AG04450 (cell line): ENCODE measurements at regions not wholly inside any gene's neighbourhood (a gene's known extent, or its start where the extent isn't known, plus 50 kb on each side); places are given as distances from the start of the nearest gene placed in this dataset.

ENCODE experiments used
- CTCF ChIA-PET: fragments of 300-600, 350-600 bp; formaldehyde crosslinking; extraction: SDS; loops from one replicate; lab custom pipeline; 2022; ENCODE audit warnings: antibody characterized with exemption, inconsistent platforms; lab: Charles Lee
- POLR2A ChIA-PET: fragments of 350-600 bp; formaldehyde crosslinking; extraction: SDS; loops from one replicate; lab custom pipeline; 2021; ENCODE audit warnings: antibody characterized with exemption, inconsistent platforms; lab: Yijun Ruan, JAX
- DNase-seq: peaks from one replicate; pipeline ENCODE4 v3.0.0-alpha.2; 2011; ENCODE audit warnings: low read depth, low spot score
- H3K27ac ChIP-seq: one replicate; pipeline ENCODE4 v1.5.1; 2012; ENCODE audit warnings: low read depth, low read length, control low read depth
- H3K27me3 ChIP-seq: one replicate; pipeline ENCODE4 v1.6.0; 2012; ENCODE audit warnings: low read length; ENCODE audit not compliant: control insufficient read depth, insufficient read depth
- H3K4me3 ChIP-seq: 2 replicates; pipeline ENCODE4 v1.5.1; 2011; ENCODE audit warnings: mild to moderate bottlenecking, low read depth, low read length, control low read depth
- H3K9me3 ChIP-seq: 2 replicates; pipeline ENCODE4 v1.5.1; 2012; ENCODE audit warnings: low read length; ENCODE audit not compliant: control insufficient read depth, insufficient read depth
- TF ChIP-seq, protein P1 (sequence below): IDR thresholded peaks from 2 replicates; pipeline ENCODE4 v1.5.1; 2011; ENCODE audit warnings: low read depth, low read length, control low read depth, inconsistent platforms

GRCh38 chr2:66317268-66317890, 117.5 kb upstream of the MEIS1 start:
- TF ChIP-seq, protein P1, sequence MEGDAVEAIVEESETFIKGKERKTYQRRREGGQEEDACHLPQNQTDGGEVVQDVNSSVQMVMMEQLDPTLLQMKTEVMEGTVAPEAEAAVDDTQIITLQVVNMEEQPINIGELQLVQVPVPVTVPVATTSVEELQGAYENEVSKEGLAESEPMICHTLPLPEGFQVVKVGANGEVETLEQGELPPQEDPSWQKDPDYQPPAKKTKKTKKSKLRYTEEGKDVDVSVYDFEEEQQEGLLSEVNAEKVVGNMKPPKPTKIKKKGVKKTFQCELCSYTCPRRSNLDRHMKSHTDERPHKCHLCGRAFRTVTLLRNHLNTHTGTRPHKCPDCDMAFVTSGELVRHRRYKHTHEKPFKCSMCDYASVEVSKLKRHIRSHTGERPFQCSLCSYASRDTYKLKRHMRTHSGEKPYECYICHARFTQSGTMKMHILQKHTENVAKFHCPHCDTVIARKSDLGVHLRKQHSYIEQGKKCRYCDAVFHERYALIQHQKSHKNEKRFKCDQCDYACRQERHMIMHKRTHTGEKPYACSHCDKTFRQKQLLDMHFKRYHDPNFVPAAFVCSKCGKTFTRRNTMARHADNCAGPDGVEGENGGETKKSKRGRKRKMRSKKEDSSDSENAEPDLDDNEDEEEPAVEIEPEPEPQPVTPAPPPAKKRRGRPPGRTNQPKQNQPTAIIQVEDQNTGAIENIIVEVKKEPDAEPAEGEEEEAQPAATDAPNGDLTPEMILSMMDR = no peak
- POLR2A ChIA-PET = no interaction called here
- no peak overlapping the region for H3K4me3 ChIP-seq
- peaks cover 5% of the 10 kb centered on the region for H3K27me3 ChIP-seq
- H3K9me3 ChIP-seq = no peaks in the 10 kb centered on the region
- H3K27ac ChIP-seq = no peak overlapping the region
- CTCF ChIA-PET = no interaction called here
- no peak for DNase-seq

GRCh38 chr2:66306483-66306882, 128.4 kb upstream of the MEIS1 start:
- no peak for DNase-seq
- H3K4me3 ChIP-seq = no peak overlapping the region
- CTCF ChIA-PET = interaction anchor here (0.9 kb wide), 1 partner anchor 666 kb away, joined by 3 read pairs; no protein-coding TSS in a partner anchor
- H3K27ac ChIP-seq = no peak overlapping the region
- H3K9me3 ChIP-seq = no peaks in the 10 kb centered on the region
- TF ChIP-seq, protein P1 = no peak
- peaks cover 12% of the 10 kb centered on the region for H3K27me3 ChIP-seq
- POLR2A ChIA-PET = no interaction called here

DNA sequence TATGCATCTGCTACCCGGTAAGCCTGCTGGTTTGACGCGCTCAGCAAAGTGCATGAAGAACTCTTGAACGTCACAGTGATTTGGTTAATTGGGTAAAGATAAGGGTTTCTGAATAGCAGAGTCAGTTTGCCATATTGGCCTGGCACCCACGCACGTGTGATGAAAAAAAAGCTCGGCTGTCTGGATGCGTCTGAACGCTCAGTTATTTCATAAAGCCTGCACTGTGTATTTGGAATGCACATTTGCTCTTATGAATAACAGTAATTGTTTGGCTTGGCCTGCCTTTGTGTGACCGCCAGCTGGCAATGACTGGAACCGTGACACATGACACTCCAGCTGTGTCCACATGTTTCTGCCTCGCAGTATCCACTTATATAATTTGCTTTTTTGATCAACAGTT, 129.2 kb upstream of the MEIS1 start:
- H3K4me3 ChIP-seq = no peak overlapping the region
- peaks cover 19% of the 10 kb centered on the region for H3K27me3 ChIP-seq
- H3K27ac ChIP-seq = no peak overlapping the region
- TF ChIP-seq, protein P1 = no peak
- POLR2A ChIA-PET = no interaction called here
- no peak for DNase-seq
- no peaks in the 10 kb centered on the region for H3K9me3 ChIP-seq
- CTCF ChIA-PET = interaction anchor here (0.9 kb wide), 1 partner anchor 665 kb away, joined by 3 read pairs; no protein-coding TSS in a partner anchor

DNA sequence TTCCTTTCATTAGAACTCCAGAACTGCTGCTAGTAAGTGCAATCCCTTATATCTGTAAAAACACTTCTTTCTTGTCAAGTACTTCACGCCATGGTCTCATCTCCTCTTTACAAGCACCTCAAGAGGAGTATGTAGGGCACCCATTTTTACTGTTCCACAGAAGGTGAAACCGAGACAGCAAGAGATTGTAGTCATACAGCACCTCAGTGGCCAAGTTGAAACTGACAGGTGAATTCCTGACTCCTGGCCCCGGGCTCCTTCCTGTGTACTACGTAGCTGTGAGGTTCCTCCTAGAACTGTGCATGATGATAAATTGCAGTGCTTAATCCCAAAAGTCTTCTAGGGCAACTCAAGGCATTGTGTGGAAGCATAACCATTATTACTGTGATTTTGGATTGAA, 131.5 kb upstream of the MEIS1 start:
- TF ChIP-seq, protein P1 = no peak
- Histone ChIP-seq H3K9me3 (no peaks in the 10 kb centered on the region), H3K27me3 (peaks cover 22% of the 10 kb centered on the region), H3K27ac (no peak overlapping the region), H3K4me3 (no peak overlapping the region)
- DNase-seq = no peak
- ChIA-PET CTCF (interaction anchor here (0.6 kb wide), 1 partner anchor 66 kb away, joined by 4 read pairs; no protein-coding TSS in a partner anchor), POLR2A (no interaction called here)

GRCh38 chr2:66301767-66302140, 133.2 kb upstream of the MEIS1 start:
- Histone ChIP-seq H3K27ac (no peak overlapping the region), H3K9me3 (no peaks in the 10 kb centered on the region), H3K27me3 (peaks cover 22% of the 10 kb centered on the region), H3K4me3 (no peak overlapping the region)
- CTCF ChIA-PET = no interaction called here
- no peak for DNase-seq
- POLR2A ChIA-PET = no interaction called here
- TF ChIP-seq, protein P1 = no peak
